DND-41 (cell line): ENCODE measurements at regions not wholly inside any gene's neighbourhood (a gene's known extent, or its start where the extent isn't known, plus 50 kb on each side); places are given as distances from the start of the nearest gene placed in this dataset.

Source experiments
- EZH2 ChIP-seq: IDR thresholded peaks from 3 replicates; pipeline ENCODE4 v1.6.1; 2012; ENCODE audit warnings: borderline replicate concordance, low read depth, mild to moderate bottlenecking, moderate library complexity, low read length, inconsistent platforms; ENCODE audit not compliant: severe bottlenecking
- TF ChIP-seq, protein P1 (sequence below): IDR thresholded peaks from 2 replicates; pipeline ENCODE4 v1.5.1; 2012; ENCODE audit warnings: borderline replicate concordance, low read length, moderate library complexity, mild to moderate bottlenecking; ENCODE audit not compliant: poor library complexity, severe bottlenecking; ENCODE audit errors: extremely low read depth

DNA sequence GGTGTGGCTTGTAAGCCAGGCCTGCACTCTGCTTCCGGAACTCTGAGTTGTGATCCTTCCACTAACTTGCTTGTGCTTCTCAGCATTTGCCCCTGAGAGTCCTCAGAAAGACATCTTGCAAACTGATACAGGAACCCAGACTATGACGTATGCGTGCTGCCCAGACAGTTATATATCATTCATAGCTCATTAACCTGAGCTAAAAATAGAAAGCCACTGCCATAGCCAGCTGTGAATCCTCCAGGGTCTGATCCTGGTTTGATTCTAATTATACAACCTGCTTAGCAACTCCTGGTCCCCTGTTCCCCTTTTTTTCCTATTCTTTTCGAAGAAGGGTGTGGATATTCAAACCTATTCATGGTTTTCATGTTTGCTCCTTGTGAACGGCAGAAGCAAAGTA, 63.7 kb downstream of the MARCHF4 start:
- TF ChIP-seq, protein P1, sequence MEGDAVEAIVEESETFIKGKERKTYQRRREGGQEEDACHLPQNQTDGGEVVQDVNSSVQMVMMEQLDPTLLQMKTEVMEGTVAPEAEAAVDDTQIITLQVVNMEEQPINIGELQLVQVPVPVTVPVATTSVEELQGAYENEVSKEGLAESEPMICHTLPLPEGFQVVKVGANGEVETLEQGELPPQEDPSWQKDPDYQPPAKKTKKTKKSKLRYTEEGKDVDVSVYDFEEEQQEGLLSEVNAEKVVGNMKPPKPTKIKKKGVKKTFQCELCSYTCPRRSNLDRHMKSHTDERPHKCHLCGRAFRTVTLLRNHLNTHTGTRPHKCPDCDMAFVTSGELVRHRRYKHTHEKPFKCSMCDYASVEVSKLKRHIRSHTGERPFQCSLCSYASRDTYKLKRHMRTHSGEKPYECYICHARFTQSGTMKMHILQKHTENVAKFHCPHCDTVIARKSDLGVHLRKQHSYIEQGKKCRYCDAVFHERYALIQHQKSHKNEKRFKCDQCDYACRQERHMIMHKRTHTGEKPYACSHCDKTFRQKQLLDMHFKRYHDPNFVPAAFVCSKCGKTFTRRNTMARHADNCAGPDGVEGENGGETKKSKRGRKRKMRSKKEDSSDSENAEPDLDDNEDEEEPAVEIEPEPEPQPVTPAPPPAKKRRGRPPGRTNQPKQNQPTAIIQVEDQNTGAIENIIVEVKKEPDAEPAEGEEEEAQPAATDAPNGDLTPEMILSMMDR = no peak
- no peak for TF ChIP-seq EZH2
